H1 (cell line): ENCODE measurements at regions not wholly inside any gene's neighbourhood (a gene's known extent, or its start where the extent isn't known, plus 50 kb on each side); places are given as distances from the start of the nearest gene placed in this dataset.

ENCODE experiments used
- CTCF ChIA-PET: fragments of 300-600 bp; sonication (Branson Sonifier 250); formaldehyde crosslinking; loops from one replicate; lab custom pipeline; 2021; ENCODE audit not compliant: partially characterized antibody; lab: Charles Lee
- POLR2A ChIA-PET: fragments of 300-600 bp; sonication (Branson Sonifier 250); formaldehyde crosslinking; loops from one replicate; lab custom pipeline; 2021; ENCODE audit warnings: inconsistent platforms; ENCODE audit not compliant: partially characterized antibody; lab: Charles Lee
- DNase-seq, 2 experiments: peaks; one replicate each; pipeline versions ENCODE4 v3.0.0 to v3.0.0-alpha.2; 2010 to 2022; ENCODE audit warnings: low spot score in 2 of 2, low read depth in 1 of 2, mixed read lengths in 1 of 2
- FAIRE-seq: peaks from 2 replicates; lab custom pipeline; 2011; peaks lifted over from hg19 to GRCh38; lab: Jason Lieb, UNC
- H2AFZ ChIP-seq: 2 replicates; pipeline ENCODE4 v1.8.1; 2012; ENCODE audit warnings: low read length, inconsistent platforms
- H2AK5ac ChIP-seq: 2 replicates; pipeline ENCODE4 v1.6.1; 2013; ENCODE audit warnings: low read depth, low read length
- H2BK120ac ChIP-seq: replicated peaks from 2 replicates; pipeline ENCODE3; 2013; ENCODE audit warnings: low read depth, low read length, inconsistent platforms
- H2BK12ac ChIP-seq: 2 replicates; pipeline ENCODE4 v1.6.1; 2013; ENCODE audit warnings: low read depth, low read length
- H2BK15ac ChIP-seq: 2 replicates; pipeline ENCODE4 v1.6.1; 2013; ENCODE audit warnings: low read length
- H2BK20ac ChIP-seq: 2 replicates; pipeline ENCODE4 v1.6.1; 2013; ENCODE audit warnings: low read length
- H2BK5ac ChIP-seq: 2 replicates; pipeline ENCODE4 v1.6.1; 2013; ENCODE audit warnings: low read depth, low read length
- H3K14ac ChIP-seq: 2 replicates; pipeline ENCODE4 v1.6.1; 2013; ENCODE audit warnings: inconsistent platforms; ENCODE audit not compliant: insufficient read length
- H3K18ac ChIP-seq: 2 replicates; pipeline ENCODE4 v1.6.1; 2013; ENCODE audit warnings: low read length; ENCODE audit errors: extremely low read depth
- H3K23ac ChIP-seq: 2 replicates; pipeline ENCODE4 v1.6.1; 2013; ENCODE audit warnings: inconsistent platforms; ENCODE audit not compliant: insufficient read length
- H3K23me2 ChIP-seq: 2 replicates; pipeline ENCODE4 v1.6.1; 2013; ENCODE audit warnings: low read depth, low read length
- H3K27ac ChIP-seq: 2 replicates; pipeline ENCODE4 v1.6.1; 2011; ENCODE audit warnings: low read depth, low read length, inconsistent platforms
- H3K27me3 ChIP-seq, 4 experiments: replicated peaks in 1 of 4; 1 replicate in 1 of 4; 2 replicates in 3 of 4; pipeline versions ENCODE4 v1.6.1 to v1.8.1; 2011 to 2013; ENCODE audit warnings: low read length in 3 of 4, mild to moderate bottlenecking in 3 of 4, inconsistent platforms in 2 of 4, mixed read lengths in 2 of 4, moderate library complexity in 1 of 4; ENCODE audit not compliant: control insufficient read depth in 3 of 4, insufficient read depth in 3 of 4; ENCODE audit errors: extremely low read depth in 1 of 4
- H3K36me3 ChIP-seq, 4 experiments: 2 replicates each; pipeline versions ENCODE4 v1.6.1 to v1.8.1; 2011 to 2013; ENCODE audit warnings: mild to moderate bottlenecking in 4 of 4, low read length in 3 of 4, moderate library complexity in 2 of 4, control low read depth in 1 of 4, inconsistent platforms in 1 of 4; ENCODE audit not compliant: insufficient read depth in 4 of 4, control insufficient read depth in 2 of 4
- H3K4ac ChIP-seq: replicated peaks from 2 replicates; pipeline ENCODE3; 2013; ENCODE audit warnings: low read length, low read depth, mixed read lengths, inconsistent platforms; ENCODE audit not compliant: insufficient read length
- H3K4me1 ChIP-seq, 4 experiments: replicated peaks in 1 of 4; 1 replicate in 1 of 4; 2 replicates in 3 of 4; pipeline versions ENCODE4 v1.6.1 to v1.8.1; 2011 to 2013; ENCODE audit warnings: low read length in 3 of 4, inconsistent platforms in 2 of 4, mixed read lengths in 1 of 4; ENCODE audit not compliant: insufficient read depth in 4 of 4, control insufficient read depth in 3 of 4
- H3K4me2 ChIP-seq, 2 experiments: 2 replicates each; pipeline versions ENCODE4 v1.6.1 to v1.8.1; 2011 to 2013; ENCODE audit warnings: low read depth in 2 of 2, low read length in 2 of 2, control low read depth in 1 of 2, inconsistent platforms in 1 of 2, mild to moderate bottlenecking in 1 of 2; ENCODE audit not compliant: insufficient read depth in 1 of 2
- H3K4me3 ChIP-seq, 4 experiments: fragments of 200-600, 300-600 bp in 1 of 4; sonication (generic), shearing (Covaris generic), sonication (Bioruptor Twin) in 1 of 4; 2 replicates each; pipeline versions ENCODE4 v1.5.1 to v1.8.1; 2011 to 2016; ENCODE audit warnings: low read length in 4 of 4, low read depth in 3 of 4, control low read depth in 2 of 4, inconsistent platforms in 2 of 4, mild to moderate bottlenecking in 2 of 4, mixed read lengths in 1 of 4, moderate library complexity in 1 of 4; ENCODE audit not compliant: insufficient read depth in 2 of 4; ENCODE audit errors: extremely low read depth in 1 of 4
- H3K56ac ChIP-seq: replicated peaks from 2 replicates; pipeline ENCODE3; 2013; ENCODE audit warnings: low read depth, mild to moderate bottlenecking, mixed read lengths, low read length, inconsistent platforms; ENCODE audit not compliant: insufficient read length
- H3K79me1 ChIP-seq: 2 replicates; pipeline ENCODE4 v1.6.1; 2013; ENCODE audit warnings: low read depth, low read length, control low read depth
- H3K79me2 ChIP-seq, 2 experiments: 2 replicates each; pipeline versions ENCODE4 v1.6.1 to v1.8.1; 2012 to 2013; ENCODE audit warnings: low read length in 2 of 2, mild to moderate bottlenecking in 2 of 2, inconsistent platforms in 1 of 2; ENCODE audit not compliant: insufficient read depth in 2 of 2, control insufficient read depth in 1 of 2
- H3K9ac ChIP-seq, 4 experiments: replicated peaks in 1 of 4; 1 replicate in 1 of 4; 2 replicates in 3 of 4; pipeline versions ENCODE4 v1.6.1 to v1.8.1; 2011 to 2013; ENCODE audit warnings: low read depth in 3 of 4, low read length in 3 of 4, control low read depth in 2 of 4, mild to moderate bottlenecking in 2 of 4, moderate library complexity in 2 of 4, inconsistent platforms in 1 of 4; ENCODE audit errors: extremely low read depth in 1 of 4
- H3K9me3 ChIP-seq, 2 experiments: 2 replicates each; pipeline versions ENCODE4 v1.6.1 to v1.8.1; 2012 to 2013; ENCODE audit warnings: mild to moderate bottlenecking in 2 of 2, moderate library complexity in 2 of 2, control low read depth in 1 of 2, inconsistent platforms in 1 of 2, low read depth in 1 of 2, low read length in 1 of 2, mixed read lengths in 1 of 2; ENCODE audit not compliant: insufficient read depth in 2 of 2
- H4K20me1 ChIP-seq, 2 experiments: replicated peaks in 1 of 2; 2 replicates each; pipeline versions ENCODE3 to v1.8.1; 2011 to 2013; ENCODE audit warnings: inconsistent platforms in 2 of 2, low read length in 2 of 2, mild to moderate bottlenecking in 1 of 2; ENCODE audit not compliant: insufficient read depth in 2 of 2, control insufficient read depth in 1 of 2
- H4K5ac ChIP-seq: 2 replicates; pipeline ENCODE4 v1.6.1; 2013; ENCODE audit warnings: low read length, low read depth, mixed read lengths, inconsistent platforms; ENCODE audit not compliant: insufficient read length
- H4K8ac ChIP-seq: 2 replicates; pipeline ENCODE4 v1.8.0; 2013; ENCODE audit warnings: mild to moderate bottlenecking, moderate library complexity, low read length, inconsistent platforms; ENCODE audit not compliant: insufficient read depth; ENCODE audit errors: extremely low read depth
- H4K91ac ChIP-seq: replicated peaks from 2 replicates; pipeline ENCODE3; 2013; ENCODE audit warnings: low read length, mixed read lengths, inconsistent platforms; ENCODE audit not compliant: insufficient read length
- CHD2 ChIP-seq: IDR thresholded peaks from 2 replicates; pipeline ENCODE4 v1.6.1; 2012; ENCODE audit warnings: low read length, improper control_type of control experiment
- CREB1 ChIP-seq: IDR thresholded peaks from 2 replicates; pipeline ENCODE4 v1.6.1; 2012; ENCODE audit warnings: inconsistent platforms
- CTBP2 ChIP-seq: IDR thresholded peaks from 2 replicates; pipeline ENCODE4 v1.7.0; 2011; ENCODE audit warnings: borderline replicate concordance, mild to moderate bottlenecking, moderate library complexity, mixed read lengths, low read length; ENCODE audit not compliant: insufficient read depth, insufficient read length
- EP300 ChIP-seq, 2 experiments: IDR thresholded peaks; 1 replicate in 1 of 2; 2 replicates in 1 of 2; pipeline ENCODE4 v1.6.1; 2011 to 2012; ENCODE audit warnings: low read depth in 2 of 2, low read length in 2 of 2, mild to moderate bottlenecking in 2 of 2, borderline replicate concordance in 1 of 2, inconsistent platforms in 1 of 2, moderate library complexity in 1 of 2
- EZH2 ChIP-seq: fragments of 200-600 bp; sonication (generic); IDR thresholded peaks from 2 replicates; pipeline ENCODE4 v1.7.1; 2012; ENCODE audit warnings: low read depth, mild to moderate bottlenecking, moderate library complexity, low read length, inconsistent platforms; ENCODE audit not compliant: severe bottlenecking
- GTF2F1 ChIP-seq: IDR thresholded peaks from 2 replicates; pipeline ENCODE4 v1.6.1; 2012; ENCODE audit warnings: low read depth, low read length, improper control_type of control experiment, borderline replicate concordance
- KDM5A ChIP-seq: fragments of 200-600 bp; IDR thresholded peaks from 2 replicates; pipeline ENCODE4 v1.7.1; 2012; ENCODE audit warnings: mild to moderate bottlenecking, low read length, inconsistent platforms, mixed read lengths
- RAD21 ChIP-seq, 2 experiments: IDR thresholded peaks in 1 of 2; conservative IDR thresholded peaks in 1 of 2; 2 replicates each; pipeline ENCODE4 v1.6.1; 2011; ENCODE audit warnings: low read depth in 2 of 2, low read length in 2 of 2, improper control_type of control experiment in 1 of 2, inconsistent platforms in 1 of 2, mild to moderate bottlenecking in 1 of 2, moderate library complexity in 1 of 2
- RFX5 ChIP-seq: IDR thresholded peaks from 2 replicates; pipeline ENCODE4 v1.6.1; 2011; ENCODE audit warnings: low read depth, low read length, improper control_type of control experiment, borderline replicate concordance
- SP2 ChIP-seq: IDR thresholded peaks from 2 replicates; pipeline ENCODE4 v1.6.1; 2012; ENCODE audit warnings: mild to moderate bottlenecking, low read length, inconsistent platforms
- TCF12 ChIP-seq: IDR thresholded peaks from 2 replicates; pipeline ENCODE4 v1.6.1; 2011; ENCODE audit warnings: low read depth, mild to moderate bottlenecking, low read length
- WGBS, 2 experiments: shearing (Covaris generic) in 1 of 2; methylation state at CpG; one replicate each; pipeline versions ENCODE4 v1.1.6 to v1.1.7; 2013 to 2015; ENCODE audit warnings: low lambda C conversion rate in 2 of 2, mixed read lengths in 2 of 2, inconsistent platforms in 1 of 2, low coverage in 1 of 2, missing lambda C conversion rate in 1 of 2; ENCODE audit not compliant: insufficient replicate concordance in 2 of 2, insufficient coverage in 1 of 2, insufficient read length in 1 of 2; ENCODE audit errors: extremely low coverage in 1 of 2, missing lambda C conversion rate in 1 of 2; 5-methylcytosine and 5-hydroxymethylcytosine counted together
- TF ChIP-seq, protein P1 (sequence below): IDR thresholded peaks from 2 replicates; pipeline ENCODE4 v1.6.1; 2012; ENCODE audit warnings: inconsistent platforms

DNA sequence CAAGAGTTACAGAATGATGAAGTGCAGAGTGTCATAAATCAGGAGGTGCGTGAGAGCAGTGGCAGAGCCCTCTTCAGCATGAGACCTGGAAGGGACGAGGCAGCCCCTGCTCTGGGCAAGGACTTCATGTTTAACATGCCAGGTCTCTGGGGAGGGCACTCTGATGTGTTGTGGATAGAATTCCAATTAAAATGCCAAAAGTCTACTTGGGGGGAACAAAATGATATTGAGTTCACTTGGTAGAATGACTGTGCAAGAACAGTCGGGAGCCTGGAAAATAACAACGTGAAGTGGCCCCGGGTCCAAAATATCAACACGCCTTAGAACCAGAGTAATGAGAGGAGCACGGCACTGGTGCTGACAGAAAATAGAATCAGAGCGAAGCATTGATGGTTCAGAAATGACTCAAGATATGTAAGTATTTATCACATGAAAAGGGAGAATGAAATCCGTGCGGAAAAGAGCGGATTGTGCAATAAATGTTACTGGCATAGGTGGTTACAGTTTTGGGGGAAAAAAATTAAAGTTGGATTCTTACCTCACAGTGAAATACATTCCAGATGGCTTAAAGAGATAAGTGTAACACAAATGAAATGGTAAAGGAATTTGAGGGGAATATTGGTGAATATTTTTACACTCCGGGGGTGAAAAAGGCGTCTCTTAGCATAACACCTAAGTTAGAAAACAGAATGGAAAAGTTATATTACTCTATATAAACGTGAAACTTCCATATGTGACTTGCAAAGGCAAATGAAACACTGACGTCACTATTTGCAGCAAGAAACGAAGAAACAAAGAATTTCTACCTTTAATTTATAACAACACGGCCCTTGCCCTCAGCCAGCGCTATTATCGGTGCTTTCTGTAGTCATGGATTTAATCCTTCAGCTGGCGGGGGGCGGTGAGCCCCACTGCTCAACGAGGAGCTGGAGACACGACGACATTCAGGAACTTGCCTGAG lies 159.4 kb upstream of the TWIST2 start:
- no peak overlapping the region for H3K4me2 ChIP-seq
- no peak for FAIRE-seq
- no peaks in the 10 kb centered on the region for H3K4me1 ChIP-seq
- H4K5ac ChIP-seq = no peak overlapping the region
- CTCF ChIA-PET = no interaction called here
- H4K8ac ChIP-seq = no peak overlapping the region
- DNase-seq = no peak
- WGBS, 2 experiments = 82% methylated on average over 24 of the region's 24 CpGs; no CpG with 5 or more reads in 1 of the 2 experiments
- H2AK5ac ChIP-seq = no peak overlapping the region
- no peak overlapping the region for H2BK5ac ChIP-seq
- H2BK120ac ChIP-seq = no peak overlapping the region
- H2BK15ac ChIP-seq = no peak overlapping the region
- H3K23ac ChIP-seq = no peak overlapping the region
- H3K79me2 ChIP-seq = no peaks in the 10 kb centered on the region
- no peaks in the 10 kb centered on the region for H3K23me2 ChIP-seq
- H3K79me1 ChIP-seq = no peaks in the 10 kb centered on the region
- H2BK12ac ChIP-seq = no peak overlapping the region
- no peaks in the 10 kb centered on the region for H3K27me3 ChIP-seq
- H3K4me3 ChIP-seq = no peak overlapping the region
- no peak overlapping the region for H3K4ac ChIP-seq
- no peak overlapping the region for H3K56ac ChIP-seq
- H4K91ac ChIP-seq = no peak overlapping the region
- H2BK20ac ChIP-seq = no peak overlapping the region
- H4K20me1 ChIP-seq = no peaks in the 10 kb centered on the region
- H3K27ac ChIP-seq = no peak overlapping the region
- H2AFZ ChIP-seq = no peak overlapping the region
- no peak overlapping the region for H3K18ac ChIP-seq
- H3K9ac ChIP-seq = no peak overlapping the region
- POLR2A ChIA-PET = no interaction called here
- H3K14ac ChIP-seq = no peak overlapping the region
- no peaks in the 10 kb centered on the region for H3K9me3 ChIP-seq
- H3K36me3 ChIP-seq = no peaks in the 10 kb centered on the region
- no peak for TF ChIP-seq KDM5A
- TF ChIP-seq CHD2 = no peak
- TF ChIP-seq CREB1 = no peak
- TF ChIP-seq GTF2F1 = no peak
- TF ChIP-seq CTBP2 = no peak
- TF ChIP-seq RAD21 (IDR thresholded peaks at IDR 0.05 in 1 of 2, conservative IDR thresholded peaks at IDR 0.05 in 1 of 2; ENCODE audit: low read depth in 2 of 2, low read length in 2 of 2) = no peak
- TF ChIP-seq, protein P1, sequence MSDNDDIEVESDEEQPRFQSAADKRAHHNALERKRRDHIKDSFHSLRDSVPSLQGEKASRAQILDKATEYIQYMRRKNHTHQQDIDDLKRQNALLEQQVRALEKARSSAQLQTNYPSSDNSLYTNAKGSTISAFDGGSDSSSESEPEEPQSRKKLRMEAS = no peak
- no peak for TF ChIP-seq SP2
- no peak for TF ChIP-seq RFX5
- TF ChIP-seq TCF12 = no peak
- TF ChIP-seq EZH2 = no peak
- TF ChIP-seq EP300 (IDR thresholded peaks at IDR 0.05; ENCODE audit: borderline replicate concordance in 1 of 2, low read depth in 2 of 2, low read length in 2 of 2) = no peak
